ENCODE measurements at regions not wholly inside any gene's neighbourhood (a gene's known extent, or its start where the extent isn't known, plus 50 kb on each side); places are given as distances from the start of the nearest gene placed in this dataset.
"Not testable (repeated sequence)": the region's sequence is repeated elsewhere in the genome, so short reads cannot be mapped to it uniquely, and the experiment has no call there.

GRCh38 chr5:91243286-91243685 is 139.8 kb downstream of the ARRDC3 start:
- Histone ChIP-seq H3K27me3 (ENCODE audit: insufficient read depth, low read length) (no peaks in the 10 kb centered on the region), H3K36me3 (ENCODE audit: insufficient read depth, low read length) (peaks cover 7% of the 10 kb centered on the region), H3K4me3 (ENCODE audit: low read depth, low read length) (no peak overlapping the region), H3K27ac (ENCODE audit: low read depth, low read length) (no peak overlapping the region), H3K79me2 (ENCODE audit: control insufficient read depth, insufficient read depth, low read length, unreplicated experiment) (no peaks in the 10 kb centered on the region), H2AFZ (ENCODE audit: low read length, unreplicated experiment) (no peak overlapping the region), H3K4me1 (ENCODE audit: control insufficient read depth, insufficient read depth, low read length, unreplicated experiment) (no peaks in the 10 kb centered on the region)

GRCh38 chr5:91241460-91241859 is 141.7 kb downstream of the ARRDC3 start:
- not testable (repeated sequence) for H3K79me2 ChIP-seq (ENCODE audit: control insufficient read depth, insufficient read depth, low read length, unreplicated experiment); H2AFZ ChIP-seq (ENCODE audit: low read length, unreplicated experiment); H3K27me3 ChIP-seq (ENCODE audit: insufficient read depth, low read length); H3K36me3 ChIP-seq (ENCODE audit: insufficient read depth, low read length); H3K27ac ChIP-seq (ENCODE audit: low read depth, low read length); H3K4me1 ChIP-seq (ENCODE audit: control insufficient read depth, insufficient read depth, low read length, unreplicated experiment); H3K4me3 ChIP-seq (ENCODE audit: low read depth, low read length)

- Histone ChIP-seq H3K4me3 (ENCODE audit: low read depth, low read length) (no peak overlapping the region), H3K4me1 (ENCODE audit: control insufficient read depth, insufficient read depth, low read length, unreplicated experiment) (no peaks in the 10 kb centered on the region), H3K36me3 (ENCODE audit: insufficient read depth, low read length) (peaks cover 7% of the 10 kb centered on the region), H3K27ac (ENCODE audit: low read depth, low read length) (no peak overlapping the region), H2AFZ (ENCODE audit: low read length, unreplicated experiment) (no peak overlapping the region), H3K27me3 (ENCODE audit: insufficient read depth, low read length) (no peaks in the 10 kb centered on the region), H3K79me2 (ENCODE audit: control insufficient read depth, insufficient read depth, low read length, unreplicated experiment) (no peaks in the 10 kb centered on the region)
These were observed 142.9 kb downstream of the ARRDC3 start for GRCh38 chr5:91240175-91240574.

GRCh38 chr5:91235271-91235694 is 147.8 kb downstream of the ARRDC3 start:
- no peak overlapping the region for H2AFZ ChIP-seq (ENCODE audit: low read length, unreplicated experiment)
- no peak overlapping the region for H3K4me3 ChIP-seq (ENCODE audit: low read depth, low read length)
- H3K79me2 ChIP-seq (ENCODE audit: control insufficient read depth, insufficient read depth, low read length, unreplicated experiment): no peaks in the 10 kb centered on the region
- no peak overlapping the region for H3K27ac ChIP-seq (ENCODE audit: low read depth, low read length)
- H3K4me1 ChIP-seq (ENCODE audit: control insufficient read depth, insufficient read depth, low read length, unreplicated experiment): no peaks in the 10 kb centered on the region
- H3K27me3 ChIP-seq (ENCODE audit: insufficient read depth, low read length): no peaks in the 10 kb centered on the region
- H3K36me3 ChIP-seq (ENCODE audit: insufficient read depth, low read length): no peaks in the 10 kb centered on the region

GRCh38 chr5:91232523-91232922 is 150.6 kb downstream of the ARRDC3 start:
- Histone ChIP-seq H3K4me3 (ENCODE audit: low read depth, low read length) (no peak overlapping the region), H2AFZ (ENCODE audit: low read length, unreplicated experiment) (no peak overlapping the region), H3K79me2 (ENCODE audit: control insufficient read depth, insufficient read depth, low read length, unreplicated experiment) (no peaks in the 10 kb centered on the region), H3K36me3 (ENCODE audit: insufficient read depth, low read length) (no peaks in the 10 kb centered on the region), H3K27ac (ENCODE audit: low read depth, low read length) (no peak overlapping the region), H3K27me3 (ENCODE audit: insufficient read depth, low read length) (no peaks in the 10 kb centered on the region), H3K4me1 (ENCODE audit: control insufficient read depth, insufficient read depth, low read length, unreplicated experiment) (peaks cover 12% of the 10 kb centered on the region)

GRCh38 chr5:91229031-91229727 is 153.9 kb downstream of the ARRDC3 start:
- Histone ChIP-seq H3K27me3 (ENCODE audit: insufficient read depth, low read length) (no peaks in the 10 kb centered on the region), H3K79me2 (ENCODE audit: control insufficient read depth, insufficient read depth, low read length, unreplicated experiment) (no peaks in the 10 kb centered on the region), H3K4me3 (ENCODE audit: low read depth, low read length) (no peak overlapping the region), H2AFZ (ENCODE audit: low read length, unreplicated experiment) (no peak overlapping the region), H3K4me1 (ENCODE audit: control insufficient read depth, insufficient read depth, low read length, unreplicated experiment) (peaks cover 22% of the 10 kb centered on the region), H3K36me3 (ENCODE audit: insufficient read depth, low read length) (no peaks in the 10 kb centered on the region), H3K27ac (ENCODE audit: low read depth, low read length) (no peak overlapping the region)

GRCh38 chr5:91228188-91228587 is 154.9 kb downstream of the ARRDC3 start:
- H3K79me2 ChIP-seq (ENCODE audit: control insufficient read depth, insufficient read depth, low read length, unreplicated experiment): no peaks in the 10 kb centered on the region
- H2AFZ ChIP-seq (ENCODE audit: low read length, unreplicated experiment): no peak overlapping the region
- H3K27ac ChIP-seq (ENCODE audit: low read depth, low read length): no peak overlapping the region; the same call in 1 of the 2 replicates
- H3K36me3 ChIP-seq (ENCODE audit: insufficient read depth, low read length): no peaks in the 10 kb centered on the region
- H3K27me3 ChIP-seq (ENCODE audit: insufficient read depth, low read length): no peaks in the 10 kb centered on the region
- peaks cover 29% of the 10 kb centered on the region for H3K4me1 ChIP-seq (ENCODE audit: control insufficient read depth, insufficient read depth, low read length, unreplicated experiment)
- no peak overlapping the region for H3K4me3 ChIP-seq (ENCODE audit: low read depth, low read length)

- H3K79me2 ChIP-seq (ENCODE audit: control insufficient read depth, insufficient read depth, low read length, unreplicated experiment): no peaks in the 10 kb centered on the region
- no peak overlapping the region for H2AFZ ChIP-seq (ENCODE audit: low read length, unreplicated experiment)
- peaks cover 29% of the 10 kb centered on the region for H3K4me1 ChIP-seq (ENCODE audit: control insufficient read depth, insufficient read depth, low read length, unreplicated experiment)
- H3K27ac ChIP-seq (ENCODE audit: low read depth, low read length): no peak overlapping the region
- no peaks in the 10 kb centered on the region for H3K27me3 ChIP-seq (ENCODE audit: insufficient read depth, low read length)
- no peaks in the 10 kb centered on the region for H3K36me3 ChIP-seq (ENCODE audit: insufficient read depth, low read length)
- H3K4me3 ChIP-seq (ENCODE audit: low read depth, low read length): no peak overlapping the region
These were observed 157.1 kb downstream of the ARRDC3 start for GRCh38 chr5:91225848-91226686.

GRCh38 chr5:91224969-91225368 is 158.1 kb downstream of the ARRDC3 start:
- no peaks in the 10 kb centered on the region for H3K36me3 ChIP-seq (ENCODE audit: insufficient read depth, low read length)
- H2AFZ ChIP-seq (ENCODE audit: low read length, unreplicated experiment): no peak overlapping the region
- H3K27me3 ChIP-seq (ENCODE audit: insufficient read depth, low read length): no peaks in the 10 kb centered on the region
- H3K4me3 ChIP-seq (ENCODE audit: low read depth, low read length): no peak overlapping the region
- peak overlapping the region; percentile 76 for H3K27ac ChIP-seq (ENCODE audit: low read depth, low read length)
- H3K4me1 ChIP-seq (ENCODE audit: control insufficient read depth, insufficient read depth, low read length, unreplicated experiment): peaks cover 31% of the 10 kb centered on the region
- no peaks in the 10 kb centered on the region for H3K79me2 ChIP-seq (ENCODE audit: control insufficient read depth, insufficient read depth, low read length, unreplicated experiment)

- Histone ChIP-seq H3K27me3 (ENCODE audit: insufficient read depth, low read length) (no peaks in the 10 kb centered on the region), H3K36me3 (ENCODE audit: insufficient read depth, low read length) (no peaks in the 10 kb centered on the region), H3K79me2 (ENCODE audit: control insufficient read depth, insufficient read depth, low read length, unreplicated experiment) (no peaks in the 10 kb centered on the region), H2AFZ (ENCODE audit: low read length, unreplicated experiment) (no peak overlapping the region), H3K4me3 (ENCODE audit: low read depth, low read length) (no peak overlapping the region), H3K27ac (ENCODE audit: low read depth, low read length) (peak overlapping the region; percentile 76), H3K4me1 (ENCODE audit: control insufficient read depth, insufficient read depth, low read length, unreplicated experiment) (peaks cover 36% of the 10 kb centered on the region)
These were observed 158.7 kb downstream of the ARRDC3 start for GRCh38 chr5:91224456-91224855.

- H3K27me3 ChIP-seq (ENCODE audit: insufficient read depth, low read length): no peaks in the 10 kb centered on the region
- H3K4me3 ChIP-seq (ENCODE audit: low read depth, low read length): no peak overlapping the region
- H2AFZ ChIP-seq (ENCODE audit: low read length, unreplicated experiment): no peak overlapping the region
- H3K79me2 ChIP-seq (ENCODE audit: control insufficient read depth, insufficient read depth, low read length, unreplicated experiment): no peaks in the 10 kb centered on the region
- no peaks in the 10 kb centered on the region for H3K36me3 ChIP-seq (ENCODE audit: insufficient read depth, low read length)
- H3K27ac ChIP-seq (ENCODE audit: low read depth, low read length): peak overlapping the region; percentile 76
- peaks cover 41% of the 10 kb centered on the region for H3K4me1 ChIP-seq (ENCODE audit: control insufficient read depth, insufficient read depth, low read length, unreplicated experiment)
These were observed 159.2 kb downstream of the ARRDC3 start for GRCh38 chr5:91223886-91224285.

Measured in ACC112 (cell line).